K562 (cell line): ENCODE measurements at regions not wholly inside any gene's neighbourhood (a gene's known extent, or its start where the extent isn't known, plus 50 kb on each side); places are given as distances from the start of the nearest gene placed in this dataset.

Experiments used
- ATAC-seq: fragments of 200-7000 bp; cut with Tn5 transposase; 3 replicates; pipeline ENCODE4 v1.9.1; 2020; ENCODE audit warnings: moderate library complexity
- BruUV-seq: library from RNA; stranded (reverse); fragments of 400-500 nt; replicated peaks from 2 replicates; lab custom pipeline; 2021; lab: Mats Ljungman, UMichigan
- CTCF ChIA-PET: fragments of 300-600 bp; formaldehyde crosslinking; extraction: SDS; loops from one replicate; lab custom pipeline; 2021; ENCODE audit warnings: low intra/inter-chr PET ratio; lab: Yijun Ruan, JAX
- POLR2A ChIA-PET: fragments of 300-600, 350-650 bp; sonication (Branson Sonifier 250); formaldehyde crosslinking; extraction: SDS; loops from one replicate; lab custom pipeline; 2021; ENCODE audit warnings: antibody characterized with exemption, inconsistent platforms; lab: Yijun Ruan, JAX
- DNase-seq, 4 experiments: peaks; one replicate each; pipeline versions ENCODE4 v3.0.0 to v3.0.0-alpha.2; 2011 to 2018; ENCODE audit warnings: low spot score in 3 of 4, mixed read lengths in 3 of 4; ENCODE audit errors: extremely low read depth in 1 of 4
- FAIRE-seq: peaks from 2 replicates; lab custom pipeline; 2011; peaks lifted over from hg19 to GRCh38; lab: Jason Lieb, UNC
- H2AFZ ChIP-seq: 2 replicates; pipeline ENCODE4 v1.6.0; 2011; ENCODE audit warnings: low read depth, low read length, control low read depth, inconsistent platforms
- H3K27ac ChIP-seq: fragments of 200-600 bp; 3 replicates; pipeline ENCODE4 v1.8.0; 2011; ENCODE audit warnings: low read depth, mild to moderate bottlenecking, control low read depth, inconsistent platforms, low read length, moderate library complexity, mixed read lengths; ENCODE audit errors: extremely low read depth
- H3K27me3 ChIP-seq, 2 experiments: fragments of 300-600 bp in 1 of 2; 2 replicates in 1 of 2; 3 replicates in 1 of 2; pipeline versions ENCODE4 v1.6.0 to v1.8.0; 2011; ENCODE audit warnings: inconsistent platforms in 2 of 2, low read length in 2 of 2, mild to moderate bottlenecking in 1 of 2, mixed read lengths in 1 of 2, moderate library complexity in 1 of 2; ENCODE audit not compliant: control insufficient read depth in 2 of 2, insufficient read depth in 2 of 2
- H3K36me3 ChIP-seq: fragments of 300-600 bp; 3 replicates; pipeline ENCODE4 v1.8.0; 2011; ENCODE audit warnings: mild to moderate bottlenecking, low read length, inconsistent platforms; ENCODE audit not compliant: control insufficient read depth, insufficient read depth
- H3K4me1 ChIP-seq, 2 experiments: fragments of 200-600 bp in 1 of 2; replicated peaks in 1 of 2; 2 replicates in 1 of 2; 3 replicates in 1 of 2; pipeline versions ENCODE4 v1.5.1 to v1.8.0; 2011; ENCODE audit warnings: inconsistent platforms in 2 of 2, low read length in 2 of 2, mild to moderate bottlenecking in 1 of 2, mixed read lengths in 1 of 2, moderate library complexity in 1 of 2; ENCODE audit not compliant: control insufficient read depth in 2 of 2, insufficient read depth in 2 of 2
- H3K4me2 ChIP-seq: 2 replicates; pipeline ENCODE4 v1.6.1; 2011; ENCODE audit warnings: low read length, control low read depth, inconsistent platforms, mixed read lengths; ENCODE audit not compliant: insufficient read depth
- H3K4me3 ChIP-seq: fragments of 200-600 bp; sonication (generic), shearing (Covaris generic); 2 replicates; pipeline ENCODE4 v1.5.1; 2016; ENCODE audit warnings: control low read depth, inconsistent platforms
- H3K79me2 ChIP-seq: fragments of 200-600 bp; 3 replicates; pipeline ENCODE4 v1.8.0; 2011; ENCODE audit warnings: low read length, inconsistent platforms; ENCODE audit not compliant: control insufficient read depth, insufficient read depth
- H3K9ac ChIP-seq, 2 experiments: 2 replicates each; pipeline versions ENCODE4 v1.6.0 to v1.6.1; 2011; ENCODE audit warnings: low read depth in 2 of 2, low read length in 2 of 2, control low read depth in 1 of 2, inconsistent platforms in 1 of 2, mild to moderate bottlenecking in 1 of 2, mixed read lengths in 1 of 2; ENCODE audit not compliant: insufficient read depth in 1 of 2
- H3K9me1 ChIP-seq: one replicate; pipeline ENCODE4 v1.6.0; 2011; ENCODE audit warnings: inconsistent platforms, mild to moderate bottlenecking, low read length, moderate library complexity; ENCODE audit not compliant: control insufficient read depth, insufficient read depth
- H3K9me3 ChIP-seq: replicated peaks from 2 replicates; pipeline ENCODE4 v1.5.1; 2011; ENCODE audit warnings: low read depth, low read length, inconsistent platforms; ENCODE audit not compliant: control insufficient read depth, insufficient read depth
- H4K20me1 ChIP-seq: replicated peaks from 2 replicates; pipeline ENCODE4 v1.6.1; 2011; ENCODE audit warnings: low read length, inconsistent platforms, mixed read lengths; ENCODE audit not compliant: control insufficient read depth, insufficient read depth
- ARID2 ChIP-seq: fragments of 450-650 bp; IDR thresholded peaks from 2 replicates; pipeline ENCODE4 v1.6.1; 2017; ENCODE audit warnings: antibody characterized with exemption, mild to moderate bottlenecking
- KLF16 ChIP-seq: IDR thresholded peaks from 2 replicates; pipeline ENCODE4 v1.6.1; 2016; ENCODE audit warnings: antibody characterized with exemption
- NKRF ChIP-seq: fragments of 450-650 bp; IDR thresholded peaks from 2 replicates; pipeline ENCODE4 v1.6.1; 2016; ENCODE audit warnings: borderline replicate concordance
- PATZ1 ChIP-seq: fragments of 250-450 bp; sonication (Bioruptor Pico); IDR thresholded peaks from 2 replicates; pipeline ENCODE4 v1.5.0; 2020; ENCODE audit warnings: mild to moderate bottlenecking, borderline replicate concordance
- PHB2 ChIP-seq: fragments of 450-650 bp; IDR thresholded peaks from 2 replicates; pipeline ENCODE4 v1.6.1; 2017; ENCODE audit warnings: low read depth
- POLR3A ChIP-seq: IDR thresholded peaks from 2 replicates; pipeline ENCODE4 v1.6.1; 2011; ENCODE audit warnings: borderline replicate concordance, mild to moderate bottlenecking, moderate library complexity; ENCODE audit not compliant: insufficient read length, insufficient read depth; ENCODE audit errors: extremely low read depth
- RREB1 ChIP-seq: fragments of 250-450 bp; sonication (Bioruptor Pico); IDR thresholded peaks from 2 replicates; pipeline ENCODE4 v1.4.0; 2020
- SIN3B ChIP-seq: fragments of 450-650 bp; IDR thresholded peaks from 2 replicates; pipeline ENCODE4 v1.6.1; 2017; ENCODE audit warnings: low read depth, mild to moderate bottlenecking, moderate library complexity
- TEAD4 ChIP-seq, 2 experiments: sonication (generic) in 1 of 2; formaldehyde crosslinking in 1 of 2; IDR thresholded peaks; 2 replicates each; pipeline versions ENCODE4 v1.6.1 to v1.8.0; 2012 to 2022; ENCODE audit warnings: borderline replicate concordance in 1 of 2, inconsistent platforms in 1 of 2, low read length in 1 of 2, mild to moderate bottlenecking in 1 of 2, missing genetic modification reagents in 1 of 2
- ZNF639 ChIP-seq, 2 experiments: fragments of 200-800 bp in 1 of 2; sonication (Bioruptor generic) in 1 of 2; sonication (generic) in 1 of 2; formaldehyde crosslinking in 1 of 2; IDR thresholded peaks in 1 of 2; conservative IDR thresholded peaks in 1 of 2; 2 replicates each; pipeline versions ENCODE4 v1.5.0 to v1.6.1; 2016 to 2020; ENCODE audit warnings: missing compliant biosample characterization in 1 of 2, missing genetic modification characterization in 1 of 2, missing genetic modification reagents in 1 of 2
- WGBS: fragments of 100-300 bp; shearing (Covaris generic); methylation state at CpG from one replicate; pipeline ENCODE4 v1.1.6; 2016; ENCODE audit warnings: low coverage, mixed read lengths; ENCODE audit not compliant: insufficient coverage; ENCODE audit errors: missing lambda C conversion rate; 5-methylcytosine and 5-hydroxymethylcytosine counted together
- in situ Hi-C: fragments of 300-500 bp; cut with MboI; formaldehyde crosslinking; loops from 4 replicates; pipeline ENCODE4 v1.15.0; 2018; ENCODE audit warnings: inconsistent platforms, mixed read lengths
- intact Hi-C: fragments of 100-400 bp; cut with micrococcal nuclease; formaldehyde crosslinking; loops from 2 replicates; pipeline ENCODE4 v1.14.2; 2022

- no peaks in the 10 kb centered on the region for H3K36me3 ChIP-seq
- H3K9ac ChIP-seq = no peak overlapping the region
- intact Hi-C loops = no loop called here
- no peaks in the 10 kb centered on the region for H3K9me3 ChIP-seq
- no peaks in the 10 kb centered on the region for H3K9me1 ChIP-seq
- POLR2A ChIA-PET = no interaction called here
- H3K27me3 ChIP-seq = no peaks in the 10 kb centered on the region
- CTCF ChIA-PET = no interaction called here
- H2AFZ ChIP-seq = peak overlapping the region; percentile 40; the same call in 1 of the 2 replicates
- FAIRE-seq = no peak
- no TSS peak for BruUV-seq
- no peak for ATAC-seq
- H3K4me3 ChIP-seq = no peak overlapping the region
- H3K4me1 ChIP-seq = peaks cover 9 to 11% of the 10 kb centered on the region in 2 experiments; a peak in 4 of 5 replicates
- no peaks in the 10 kb centered on the region for H4K20me1 ChIP-seq
- H3K79me2 ChIP-seq = no peaks in the 10 kb centered on the region
- H3K27ac ChIP-seq = no peak overlapping the region
- in situ Hi-C loops = no loop called here
- peak in 1 of 4 experiments; percentile 18 for DNase-seq
- H3K4me2 ChIP-seq = no peak overlapping the region
- WGBS = 0% methylated on average over 3 of the region's 5 CpGs
- TF ChIP-seq RREB1 (no peak), NKRF (no peak), PATZ1 (no peak), SIN3B (no peak), POLR3A (no peak), TEAD4 (IDR thresholded peaks at IDR 0.05; ENCODE audit: low read length) (0 out of 2 replicates have a peak, but pooled peaks have one; percentile 42), TEAD4 (CRISPR knock-in tag; IDR thresholded peaks at IDR 0.05; ENCODE audit: borderline replicate concordance) (no peak), PHB2 (no peak), ZNF639 (CRISPR knock-in tag; conservative IDR thresholded peaks at IDR 0.05 in 1 of 2, IDR thresholded peaks at IDR 0.05 in 1 of 2) (no peak), KLF16 (no peak), ARID2 (no peak)
These were observed 101.2 kb downstream of the RTP5 start for GRCh38 chr2:241970716-241971115.
